H9 (cell line): ENCODE measurements at regions not wholly inside any gene's neighbourhood (a gene's known extent, or its start where the extent isn't known, plus 50 kb on each side); places are given as distances from the start of the nearest gene placed in this dataset.

ENCODE experiments used
- DNase-seq: peaks from one replicate; pipeline ENCODE4 v3.0.0-alpha.2; 2017
- H2AFZ ChIP-seq: one replicate; pipeline ENCODE4 v1.6.1; 2013; ENCODE audit warnings: mild to moderate bottlenecking, low read length, control low read depth, moderate library complexity
- H2AK5ac ChIP-seq: 2 replicates; pipeline ENCODE4 v1.6.1; 2013; ENCODE audit warnings: low read length, control low read depth, mixed read lengths; ENCODE audit not compliant: insufficient read length
- H2BK120ac ChIP-seq: one replicate; pipeline ENCODE4 v1.6.1; 2013; ENCODE audit warnings: low read depth, mild to moderate bottlenecking, low read length, control low read depth, inconsistent platforms; ENCODE audit not compliant: poor library complexity, severe bottlenecking
- H2BK12ac ChIP-seq: 2 replicates; pipeline ENCODE4 v1.6.1; 2013; ENCODE audit warnings: low read length, control low read depth, mixed read lengths, low read depth; ENCODE audit not compliant: insufficient read length
- H2BK15ac ChIP-seq: 2 replicates; pipeline ENCODE4 v1.6.1; 2013; ENCODE audit warnings: low read depth, low read length, control low read depth
- H2BK20ac ChIP-seq: one replicate; pipeline ENCODE4 v1.6.1; 2013; ENCODE audit warnings: low read depth, mild to moderate bottlenecking, low read length, control low read depth, inconsistent platforms; ENCODE audit not compliant: poor library complexity, severe bottlenecking
- H2BK5ac ChIP-seq: 2 replicates; pipeline ENCODE4 v1.6.1; 2013; ENCODE audit warnings: low read length, control low read depth, mixed read lengths; ENCODE audit not compliant: insufficient read length
- H3K14ac ChIP-seq: 2 replicates; pipeline ENCODE4 v1.6.1; 2013; ENCODE audit warnings: low read length, control low read depth; ENCODE audit not compliant: insufficient read depth
- H3K18ac ChIP-seq: 2 replicates; pipeline ENCODE4 v1.6.1; 2013; ENCODE audit warnings: low read depth, mild to moderate bottlenecking, mixed read lengths, low read length, control low read depth; ENCODE audit not compliant: insufficient read length
- H3K23ac ChIP-seq: 2 replicates; pipeline ENCODE4 v1.6.1; 2013; ENCODE audit warnings: low read length, control low read depth, mixed read lengths, low read depth; ENCODE audit not compliant: insufficient read length
- H3K23me2 ChIP-seq: 2 replicates; pipeline ENCODE4 v1.6.1; 2013; ENCODE audit warnings: low read depth, mild to moderate bottlenecking, mixed read lengths, low read length, control low read depth; ENCODE audit not compliant: insufficient read length, poor library complexity, severe bottlenecking
- H3K27ac ChIP-seq: 2 replicates; pipeline ENCODE4 v1.5.1; 2013; ENCODE audit warnings: low read length, control low read depth, mixed read lengths, low read depth; ENCODE audit not compliant: insufficient read length
- H3K27me3 ChIP-seq: 2 replicates; pipeline ENCODE4 v1.6.1; 2013; ENCODE audit warnings: low read length, control low read depth, inconsistent platforms; ENCODE audit not compliant: insufficient read depth
- H3K4ac ChIP-seq: 2 replicates; pipeline ENCODE4 v1.6.1; 2013; ENCODE audit warnings: low read depth, mild to moderate bottlenecking, control low read depth, inconsistent platforms, low read length, moderate library complexity
- H3K4me1 ChIP-seq: 2 replicates; pipeline ENCODE4 v1.6.1; 2013; ENCODE audit warnings: low read length, control low read depth, inconsistent platforms; ENCODE audit not compliant: insufficient read depth
- H3K4me2 ChIP-seq: 2 replicates; pipeline ENCODE4 v1.6.1; 2013; ENCODE audit warnings: low read length, control low read depth, mixed read lengths; ENCODE audit not compliant: insufficient read length, insufficient read depth
- H3K56ac ChIP-seq: 2 replicates; pipeline ENCODE4 v1.6.1; 2013; ENCODE audit warnings: low read depth, mild to moderate bottlenecking, mixed read lengths, low read length, control low read depth; ENCODE audit not compliant: insufficient read length
- H3K79me1 ChIP-seq: 2 replicates; pipeline ENCODE4 v1.6.1; 2013; ENCODE audit warnings: low read depth, mild to moderate bottlenecking, moderate library complexity, low read length, control low read depth, inconsistent platforms; ENCODE audit not compliant: insufficient read depth, poor library complexity, severe bottlenecking
- H3K79me2 ChIP-seq: 2 replicates; pipeline ENCODE4 v1.6.1; 2013; ENCODE audit warnings: low read length, control low read depth, inconsistent platforms; ENCODE audit not compliant: insufficient read depth
- H3K9ac ChIP-seq: 2 replicates; pipeline ENCODE4 v1.6.1; 2013; ENCODE audit warnings: low read length, control low read depth, mixed read lengths; ENCODE audit not compliant: insufficient read length; ENCODE audit errors: extremely low read depth
- H3K9me3 ChIP-seq: one replicate; pipeline ENCODE4 v1.6.1; 2013; ENCODE audit warnings: low read depth, low read length, inconsistent platforms; ENCODE audit not compliant: control insufficient read depth
- H3T11ph ChIP-seq: one replicate; pipeline ENCODE4 v1.6.1; 2013; ENCODE audit warnings: mild to moderate bottlenecking, low read length, control low read depth, inconsistent platforms
- H4K20me1 ChIP-seq: one replicate; pipeline ENCODE4 v1.6.1; 2013; ENCODE audit not compliant: control insufficient read depth, insufficient read length, insufficient read depth
- H4K5ac ChIP-seq: 2 replicates; pipeline ENCODE4 v1.6.1; 2013; ENCODE audit warnings: low read depth, mild to moderate bottlenecking, mixed read lengths, low read length, control low read depth; ENCODE audit not compliant: insufficient read length
- H4K8ac ChIP-seq: replicated peaks from 2 replicates; pipeline ENCODE4 v1.6.1; 2013; ENCODE audit warnings: low read length, control low read depth, mixed read lengths, low read depth; ENCODE audit not compliant: insufficient read length
- H4K91ac ChIP-seq: 2 replicates; pipeline ENCODE4 v1.6.1; 2013; ENCODE audit warnings: low read depth, mild to moderate bottlenecking, moderate library complexity, mixed read lengths, low read length, control low read depth; ENCODE audit not compliant: insufficient read length
- H3K27ac Mint-ChIP-seq, 3 experiments: 2 replicates in 2 of 3; 3 replicates in 1 of 3; pipeline ENCODE4 v1.8.0; 2020 to 2021; ENCODE audit warnings: mixed read lengths in 3 of 3, mild to moderate bottlenecking in 1 of 3, moderate library complexity in 1 of 3
- H3K27me3 Mint-ChIP-seq: 2 replicates; pipeline ENCODE4 v1.8.0; 2021; ENCODE audit warnings: low read depth, mild to moderate bottlenecking, moderate library complexity, mixed read lengths
- H3K36me3 Mint-ChIP-seq, 3 experiments: 2 replicates in 2 of 3; 3 replicates in 1 of 3; pipeline ENCODE4 v1.8.0; 2020 to 2021; ENCODE audit warnings: low read depth in 3 of 3, mixed read lengths in 3 of 3; ENCODE audit not compliant: insufficient read depth in 1 of 3
- H3K4me1 Mint-ChIP-seq, 2 experiments: 2 replicates each; pipeline ENCODE4 v1.8.0; 2020; ENCODE audit warnings: mixed read lengths in 2 of 2
- H3K4me3 Mint-ChIP-seq, 2 experiments: 2 replicates in 1 of 2; 3 replicates in 1 of 2; pipeline ENCODE4 v1.8.0; 2020 to 2021; ENCODE audit warnings: mild to moderate bottlenecking in 2 of 2, mixed read lengths in 2 of 2, moderate library complexity in 1 of 2
- H3K9me3 Mint-ChIP-seq, 2 experiments: 2 replicates in 1 of 2; 3 replicates in 1 of 2; pipeline ENCODE4 v1.8.0; 2020; ENCODE audit warnings: mild to moderate bottlenecking in 2 of 2, mixed read lengths in 2 of 2, moderate library complexity in 1 of 2
- CTCF ChIP-seq: fragments of 200-600 bp; sonication (generic); conservative IDR thresholded peaks from 3 replicates; pipeline ENCODE4 v1.8.0; 2021; ENCODE audit warnings: antibody characterized with exemption, mild to moderate bottlenecking
- WGBS: extraction: QIAGEN DNeasy Blood & Tissue Kit; methylation state at CpG from one replicate; pipeline ENCODE4 v1.1.7; 2013; ENCODE audit warnings: missing lambda C conversion rate, low lambda C conversion rate, mixed read lengths; ENCODE audit not compliant: insufficient read length; ENCODE audit errors: extremely low coverage; 5-methylcytosine and 5-hydroxymethylcytosine counted together

GRCh38 chr4:29536745-29537144 lies 1183.4 kb upstream of the PCDH7 start:
- no peak overlapping the region for H2BK5ac ChIP-seq
- no peak overlapping the region for H3K4ac ChIP-seq
- no peak overlapping the region for H3K23ac ChIP-seq
- Mint-ChIP-seq H3K9me3 (peaks cover 0 to 2% of the 10 kb centered on the region in 2 experiments; a peak in 1 of 5 replicates), H3K27me3 (no peaks in the 10 kb centered on the region), H3K4me3 (no peak overlapping the region), H3K36me3 (no peaks in the 10 kb centered on the region), H3K27ac (no peak overlapping the region), H3K4me1 (no peaks in the 10 kb centered on the region)
- no peak overlapping the region for H2BK15ac ChIP-seq
- no peak overlapping the region for H4K8ac ChIP-seq
- no peak overlapping the region for H4K5ac ChIP-seq
- no peak overlapping the region for H2AFZ ChIP-seq
- TF ChIP-seq CTCF = no peak
- H3K9ac ChIP-seq = no peak overlapping the region
- no peak for DNase-seq
- H3K56ac ChIP-seq = no peak overlapping the region
- H2AK5ac ChIP-seq = no peak overlapping the region
- H2BK120ac ChIP-seq = no peak overlapping the region
- H3K4me1 ChIP-seq = no peaks in the 10 kb centered on the region
- H3K23me2 ChIP-seq = no peaks in the 10 kb centered on the region
- no peak overlapping the region for H3K4me2 ChIP-seq
- H3K79me2 ChIP-seq = no peaks in the 10 kb centered on the region
- no peaks in the 10 kb centered on the region for H4K20me1 ChIP-seq
- H3T11ph ChIP-seq = no peak overlapping the region
- H2BK20ac ChIP-seq = no peak overlapping the region
- H3K27ac ChIP-seq = no peak overlapping the region
- H4K91ac ChIP-seq = no peak overlapping the region
- no peak overlapping the region for H3K14ac ChIP-seq
- no peaks in the 10 kb centered on the region for H3K27me3 ChIP-seq
- no peak overlapping the region for H3K18ac ChIP-seq
- H3K9me3 ChIP-seq = peaks cover 2% of the 10 kb centered on the region
- H2BK12ac ChIP-seq = no peak overlapping the region
- WGBS = no CpG with 5 or more reads among the region's 3 CpGs
- H3K79me1 ChIP-seq = no peaks in the 10 kb centered on the region
